ENCODE measurements at regions not wholly inside any gene's neighbourhood (a gene's known extent, or its start where the extent isn't known, plus 50 kb on each side); places are given as distances from the start of the nearest gene placed in this dataset.

- no peak overlapping the region for H3K4me3 ChIP-seq (ENCODE audit: low read depth, low read length)
- TF ChIP-seq, protein P1, sequence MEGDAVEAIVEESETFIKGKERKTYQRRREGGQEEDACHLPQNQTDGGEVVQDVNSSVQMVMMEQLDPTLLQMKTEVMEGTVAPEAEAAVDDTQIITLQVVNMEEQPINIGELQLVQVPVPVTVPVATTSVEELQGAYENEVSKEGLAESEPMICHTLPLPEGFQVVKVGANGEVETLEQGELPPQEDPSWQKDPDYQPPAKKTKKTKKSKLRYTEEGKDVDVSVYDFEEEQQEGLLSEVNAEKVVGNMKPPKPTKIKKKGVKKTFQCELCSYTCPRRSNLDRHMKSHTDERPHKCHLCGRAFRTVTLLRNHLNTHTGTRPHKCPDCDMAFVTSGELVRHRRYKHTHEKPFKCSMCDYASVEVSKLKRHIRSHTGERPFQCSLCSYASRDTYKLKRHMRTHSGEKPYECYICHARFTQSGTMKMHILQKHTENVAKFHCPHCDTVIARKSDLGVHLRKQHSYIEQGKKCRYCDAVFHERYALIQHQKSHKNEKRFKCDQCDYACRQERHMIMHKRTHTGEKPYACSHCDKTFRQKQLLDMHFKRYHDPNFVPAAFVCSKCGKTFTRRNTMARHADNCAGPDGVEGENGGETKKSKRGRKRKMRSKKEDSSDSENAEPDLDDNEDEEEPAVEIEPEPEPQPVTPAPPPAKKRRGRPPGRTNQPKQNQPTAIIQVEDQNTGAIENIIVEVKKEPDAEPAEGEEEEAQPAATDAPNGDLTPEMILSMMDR (IDR thresholded peaks at IDR 0.05; ENCODE audit: low read depth, low read length): no peak
Measured at GRCh38 chr10:78910476-78910875, 158.3 kb upstream of the ZMIZ1 start.

GRCh38 chr10:78910886-78911285 lies 157.9 kb upstream of the ZMIZ1 start:
- no peak overlapping the region for H3K4me3 ChIP-seq (ENCODE audit: low read depth, low read length)
- TF ChIP-seq, protein P1 (IDR thresholded peaks at IDR 0.05; ENCODE audit: low read depth, low read length): no peak

DNA sequence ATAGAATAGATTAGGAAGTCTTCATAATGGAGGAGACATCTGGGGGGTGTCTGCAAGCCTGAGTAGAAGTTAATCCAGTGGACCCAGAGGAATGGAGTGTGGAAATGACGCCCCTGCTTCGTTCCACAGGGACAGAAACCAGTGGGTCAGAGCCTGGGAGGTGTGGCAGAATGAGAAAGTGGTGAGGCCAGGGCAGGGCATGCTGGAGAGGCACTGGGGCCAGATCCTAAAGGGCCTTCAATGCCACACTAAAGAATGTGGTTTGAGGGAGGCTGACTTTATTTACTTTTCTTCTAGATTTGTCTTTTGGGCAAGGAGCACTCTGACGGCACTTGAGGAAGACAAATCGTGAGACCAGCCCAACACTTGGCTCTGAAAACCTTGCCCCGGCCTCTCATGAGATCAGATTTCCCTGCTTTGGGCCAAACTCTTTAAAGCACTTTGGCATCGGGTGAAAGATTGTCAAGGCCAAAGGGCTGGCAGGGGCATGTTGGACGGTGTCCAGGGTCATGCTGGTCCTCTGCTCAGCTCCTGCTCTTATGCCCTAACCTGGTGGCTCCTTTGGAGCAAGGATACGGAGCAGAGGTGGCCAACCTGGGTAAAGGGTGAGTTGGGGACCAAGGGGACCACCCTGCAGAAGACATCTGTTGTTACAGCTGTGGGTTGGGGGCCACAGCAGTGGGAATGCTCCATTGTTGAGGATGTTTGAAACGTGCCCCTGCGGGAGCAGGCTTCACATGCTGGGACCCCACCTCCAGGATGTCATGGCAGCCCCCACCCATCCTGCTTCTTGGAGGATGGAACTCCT lies 157.0 kb upstream of the ZMIZ1 start:
- TF ChIP-seq, protein P1 (IDR thresholded peaks at IDR 0.05; ENCODE audit: low read depth, low read length): no peak
- H3K4me3 ChIP-seq (ENCODE audit: low read depth, low read length): no peak overlapping the region

GRCh38 chr10:78912361-78913218 lies 156.2 kb upstream of the ZMIZ1 start:
- H3K4me3 ChIP-seq (ENCODE audit: low read depth, low read length): no peak overlapping the region
- TF ChIP-seq, protein P1 (IDR thresholded peaks at IDR 0.05; ENCODE audit: low read depth, low read length): no peak

DNA sequence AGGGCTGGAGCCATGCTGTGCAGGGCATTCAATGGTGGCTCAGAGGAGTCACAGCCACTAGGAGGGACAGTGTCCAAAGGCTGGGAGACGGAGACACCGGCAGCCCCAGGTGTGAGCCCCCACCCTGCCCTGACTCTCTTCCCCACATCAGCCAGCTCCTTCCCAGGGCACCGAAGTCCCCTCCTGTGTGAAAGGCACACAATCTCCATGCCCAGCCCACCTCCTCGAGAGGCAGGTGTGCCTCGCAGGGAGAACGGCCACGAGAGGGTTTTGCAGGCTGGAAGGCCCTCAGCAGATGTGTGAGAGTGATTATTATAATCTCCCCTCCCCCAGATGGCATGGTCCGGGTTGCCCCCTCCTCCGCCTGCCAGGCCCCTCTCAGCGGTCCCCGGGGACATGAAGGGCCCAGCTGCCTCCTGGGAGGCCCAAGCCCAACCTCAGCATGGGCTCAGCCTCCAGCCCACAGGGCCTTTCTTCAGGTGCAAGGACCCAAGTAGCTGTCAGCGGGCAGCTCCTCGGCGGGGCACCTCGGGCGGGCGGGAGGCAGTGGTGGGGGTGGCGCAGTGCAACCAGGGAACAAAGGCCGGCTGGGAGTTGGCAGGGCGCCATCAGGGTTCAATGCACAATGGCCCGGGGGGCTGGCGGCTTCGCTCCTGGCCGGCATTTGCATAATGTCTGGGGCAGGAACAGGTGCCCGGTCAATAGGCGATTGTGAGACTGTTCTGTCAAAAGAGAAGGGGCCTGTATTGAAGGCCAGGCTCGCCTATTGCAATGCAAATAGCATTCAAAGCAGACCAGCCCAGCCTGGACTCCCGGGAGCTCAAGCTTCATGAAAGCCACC lies 155.3 kb upstream of the ZMIZ1 start:
- H3K4me3 ChIP-seq (ENCODE audit: low read depth, low read length): no peak overlapping the region
- TF ChIP-seq, protein P1 (IDR thresholded peaks at IDR 0.05; ENCODE audit: low read depth, low read length): no peak

DNA sequence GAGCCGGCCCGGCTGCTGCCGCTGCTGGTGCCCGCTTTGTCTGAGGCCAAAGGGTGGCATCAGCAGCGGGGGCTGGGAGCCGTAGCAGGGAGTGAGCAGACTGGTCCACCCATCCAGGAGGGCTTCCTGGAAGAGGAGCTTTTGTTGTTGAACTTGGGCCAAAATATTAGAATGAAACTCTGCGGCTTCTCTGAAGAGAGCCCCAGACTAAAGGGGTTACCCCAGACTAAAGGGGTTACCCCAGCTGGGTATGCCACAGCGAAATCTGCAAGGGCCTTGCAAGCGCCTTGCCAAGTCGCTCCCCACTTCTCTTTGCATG lies 154.7 kb upstream of the ZMIZ1 start:
- TF ChIP-seq, protein P1 (IDR thresholded peaks at IDR 0.05; ENCODE audit: low read depth, low read length): no peak
- no peak overlapping the region for H3K4me3 ChIP-seq (ENCODE audit: low read depth, low read length)
